ENCODE measurements at regions not wholly inside any gene's neighbourhood (a gene's known extent, or its start where the extent isn't known, plus 50 kb on each side); places are given as distances from the start of the nearest gene placed in this dataset.

DNA sequence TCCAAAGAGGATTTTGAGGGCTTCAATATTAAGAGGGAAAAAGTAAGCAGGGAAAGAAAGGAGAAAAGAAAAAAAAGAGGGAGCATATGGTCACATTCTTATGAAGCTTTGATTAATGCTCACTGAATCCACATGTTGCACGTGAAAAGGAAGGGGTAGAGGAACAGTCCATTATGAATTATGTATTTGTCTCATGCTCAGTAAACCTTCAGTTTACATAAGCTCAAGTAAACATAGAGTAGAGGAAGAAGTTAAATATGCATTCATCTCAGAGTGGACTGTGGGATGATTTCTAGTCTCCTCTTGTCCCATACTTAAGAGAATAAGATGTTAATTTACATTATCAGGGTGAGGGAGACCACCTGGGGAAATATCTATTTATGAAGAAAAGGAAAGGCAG is 334.5 kb downstream of the IPO8 start:
- TF ChIP-seq CTCF (optimal IDR thresholded peaks at IDR 0.05 in 1 of 3, IDR thresholded peaks at IDR 0.05 in 1 of 3, conservative IDR thresholded peaks at IDR 0.05 in 1 of 3; ENCODE audit: extremely low read depth in 1 of 3, insufficient read depth in 2 of 3, low read length in 3 of 3) (no peak), EZH2 (IDR thresholded peaks at IDR 0.05; ENCODE audit: low read length) (no peak)

Data from keratinocyte (primary cell).